DOHH2 (cell line): ENCODE measurements at regions not wholly inside any gene's neighbourhood (a gene's known extent, or its start where the extent isn't known, plus 50 kb on each side); places are given as distances from the start of the nearest gene placed in this dataset.

Source experiments
- CTCF ChIP-seq: fragments of 200-600 bp; sonication (generic); IDR thresholded peaks from one replicate; pipeline ENCODE4 v1.5.1; 2014; ENCODE audit warnings: antibody characterized with exemption, mild to moderate bottlenecking, low read depth, low read length; ENCODE audit not compliant: poor library complexity, severe bottlenecking
- EZH2phosphoT487 ChIP-seq: fragments of 200-600 bp; sonication (generic); IDR thresholded peaks from 2 replicates; pipeline ENCODE4 v1.6.1; 2017; ENCODE audit warnings: borderline replicate concordance, mild to moderate bottlenecking, antibody characterized with exemption, low read length, moderate library complexity, mixed read lengths

GRCh38 chr2:195466427-195466826 is 190.6 kb upstream of the SLC39A10 start:
- TF ChIP-seq CTCF: no peak
- no peak for TF ChIP-seq EZH2phosphoT487
